Fibroblast of the aortic adventitia (primary cell): ENCODE measurements at regions not wholly inside any gene's neighbourhood (a gene's known extent, or its start where the extent isn't known, plus 50 kb on each side); places are given as distances from the start of the nearest gene placed in this dataset.

ENCODE experiments used
- DNase-seq: peaks from one replicate; pipeline ENCODE4 v3.0.0-alpha.2; 2010; ENCODE audit warnings: low read depth
- H3K4me3 ChIP-seq: 2 replicates; pipeline ENCODE4 v1.5.1; 2011; ENCODE audit warnings: low read depth, mild to moderate bottlenecking, control low read depth, low read length, moderate library complexity
- CTCF ChIP-seq: IDR thresholded peaks from 2 replicates; pipeline ENCODE4 v1.5.1; 2011; ENCODE audit warnings: mild to moderate bottlenecking, low read length, control low read depth, inconsistent platforms; ENCODE audit not compliant: insufficient read depth

DNA sequence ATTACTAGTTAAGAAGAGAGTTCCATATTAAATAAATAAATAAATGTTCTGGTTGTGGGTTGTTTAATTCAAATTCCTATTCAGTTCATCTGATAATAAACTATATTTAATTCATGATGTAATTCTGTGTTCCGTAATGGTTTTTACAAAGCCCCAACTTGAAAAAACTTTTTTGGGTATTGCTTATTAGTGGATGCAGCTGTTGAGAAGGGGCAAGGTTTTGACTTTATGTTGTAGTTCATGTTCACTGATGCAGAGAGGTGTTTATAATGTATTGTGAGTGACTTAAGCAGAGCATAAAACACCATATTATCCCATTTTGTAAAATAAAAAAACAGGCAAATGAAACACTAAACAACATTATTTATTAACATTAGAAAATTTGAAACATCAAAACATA lies 107.3 kb upstream of the TNFSF11 start:
- TF ChIP-seq CTCF: no peak
- no peak for DNase-seq
- H3K4me3 ChIP-seq: no peak overlapping the region

- H3K4me3 ChIP-seq: no peak overlapping the region
- no peak for TF ChIP-seq CTCF
- DNase-seq: peak; percentile 39
Observed at GRCh38 chr13:42474954-42475353, 99.0 kb upstream of the TNFSF11 start.

DNA sequence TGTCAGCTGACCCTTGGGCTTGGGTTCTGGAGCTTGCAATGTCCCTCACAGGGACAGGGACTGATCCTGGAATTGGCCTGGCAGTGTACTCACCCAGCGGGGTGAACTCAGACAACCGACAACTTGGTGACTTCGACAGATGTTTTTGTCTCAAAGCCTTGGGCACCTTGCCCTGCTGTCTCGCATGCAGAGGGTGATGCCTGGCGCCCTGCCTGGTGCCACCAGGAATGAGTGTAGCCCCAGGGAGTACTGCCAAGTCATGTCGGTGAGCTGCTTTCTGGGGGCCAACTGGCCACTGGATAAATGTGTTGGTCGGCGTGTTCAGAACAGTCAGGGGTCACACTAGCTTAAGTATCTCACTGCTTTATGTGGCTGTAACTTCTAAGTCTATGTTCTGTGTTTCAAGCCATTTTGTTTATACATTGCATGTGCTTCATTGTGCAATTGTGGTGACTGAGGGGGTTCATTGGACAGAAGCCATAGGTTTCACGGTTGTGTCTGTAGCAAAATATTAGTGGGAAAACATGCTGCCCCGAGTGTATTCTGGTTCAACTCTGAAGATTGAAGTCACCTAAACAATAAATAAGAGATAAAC lies 96.3 kb upstream of the TNFSF11 start:
- H3K4me3 ChIP-seq: no peak overlapping the region
- DNase-seq: no peak
- TF ChIP-seq CTCF: no peak

DNA sequence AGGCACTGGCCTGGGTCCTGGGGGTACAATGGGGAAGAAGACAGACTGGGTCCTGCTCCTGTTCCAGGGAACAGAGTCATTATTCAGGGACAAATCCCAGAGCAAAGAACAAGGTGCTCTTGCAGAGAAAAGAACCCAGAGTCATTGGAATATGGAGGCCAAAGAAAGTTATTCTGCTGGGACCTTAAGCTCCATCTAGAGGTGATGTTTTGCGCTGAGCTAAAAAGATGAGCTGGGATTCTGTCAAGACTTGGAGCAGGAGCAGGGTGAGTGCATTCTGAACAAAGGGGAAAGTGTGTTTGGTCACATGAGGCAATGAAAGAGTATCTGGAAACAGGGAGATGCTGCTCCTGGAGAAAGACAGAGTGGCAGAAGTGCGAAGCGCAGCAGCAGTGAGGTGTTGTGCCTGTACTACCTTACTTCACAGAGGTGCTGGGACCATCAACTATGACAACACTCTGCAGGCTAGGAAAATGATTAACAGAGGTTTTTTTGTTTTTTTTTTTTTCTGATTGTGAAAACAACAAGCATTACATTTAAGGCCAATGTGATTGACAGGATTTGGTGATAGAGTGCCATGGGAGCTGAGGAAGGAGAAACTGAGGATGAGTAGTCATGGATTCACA lies 95.3 kb upstream of the TNFSF11 start:
- DNase-seq: peak; percentile 57
- TF ChIP-seq CTCF: peak; percentile 70
- no peak overlapping the region for H3K4me3 ChIP-seq

GRCh38 chr13:42484386-42484785 lies 89.6 kb upstream of the TNFSF11 start:
- no peak for TF ChIP-seq CTCF
- peak; percentile 52 for DNase-seq
- no peak overlapping the region for H3K4me3 ChIP-seq

GRCh38 chr13:42485272-42485671 lies 88.7 kb upstream of the TNFSF11 start:
- no peak for TF ChIP-seq CTCF
- no peak overlapping the region for H3K4me3 ChIP-seq
- no peak for DNase-seq
